ENCODE measurements at regions not wholly inside any gene's neighbourhood (a gene's known extent, or its start where the extent isn't known, plus 50 kb on each side); places are given as distances from the start of the nearest gene placed in this dataset.

GRCh38 chr16:82567175-82567574 is 59.6 kb upstream of the CDH13 start:
- DNase-seq = no peak

GRCh38 chr16:82563401-82563800 is 63.4 kb upstream of the CDH13 start:
- no peak for DNase-seq

DNA sequence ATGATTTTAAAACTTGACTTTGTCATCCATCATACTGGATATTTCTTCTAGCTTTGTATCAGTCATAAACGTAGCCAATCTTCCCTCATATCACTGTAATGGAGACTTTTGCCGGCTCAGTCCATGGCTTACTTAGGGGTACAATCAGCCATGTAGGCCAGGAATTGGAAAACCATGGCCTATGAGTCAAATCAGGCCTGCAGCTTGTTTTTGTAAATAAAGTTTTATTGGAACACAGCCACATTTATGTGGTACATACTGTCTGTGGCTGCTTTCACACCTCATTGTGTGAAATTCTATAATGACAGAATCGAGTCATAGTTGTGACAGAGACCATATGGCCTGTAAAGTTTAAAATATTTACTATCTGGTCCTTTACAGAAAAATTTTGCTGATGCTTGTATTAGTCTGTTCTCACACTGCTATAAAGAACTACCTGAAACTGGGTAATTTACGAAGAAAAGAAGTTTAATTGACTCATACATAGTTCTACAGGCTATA is 64.5 kb upstream of the CDH13 start:
- no peak for DNase-seq

- DNase-seq = no peak
Measured at GRCh38 chr16:82560805-82561325, 65.9 kb upstream of the CDH13 start.

DNA sequence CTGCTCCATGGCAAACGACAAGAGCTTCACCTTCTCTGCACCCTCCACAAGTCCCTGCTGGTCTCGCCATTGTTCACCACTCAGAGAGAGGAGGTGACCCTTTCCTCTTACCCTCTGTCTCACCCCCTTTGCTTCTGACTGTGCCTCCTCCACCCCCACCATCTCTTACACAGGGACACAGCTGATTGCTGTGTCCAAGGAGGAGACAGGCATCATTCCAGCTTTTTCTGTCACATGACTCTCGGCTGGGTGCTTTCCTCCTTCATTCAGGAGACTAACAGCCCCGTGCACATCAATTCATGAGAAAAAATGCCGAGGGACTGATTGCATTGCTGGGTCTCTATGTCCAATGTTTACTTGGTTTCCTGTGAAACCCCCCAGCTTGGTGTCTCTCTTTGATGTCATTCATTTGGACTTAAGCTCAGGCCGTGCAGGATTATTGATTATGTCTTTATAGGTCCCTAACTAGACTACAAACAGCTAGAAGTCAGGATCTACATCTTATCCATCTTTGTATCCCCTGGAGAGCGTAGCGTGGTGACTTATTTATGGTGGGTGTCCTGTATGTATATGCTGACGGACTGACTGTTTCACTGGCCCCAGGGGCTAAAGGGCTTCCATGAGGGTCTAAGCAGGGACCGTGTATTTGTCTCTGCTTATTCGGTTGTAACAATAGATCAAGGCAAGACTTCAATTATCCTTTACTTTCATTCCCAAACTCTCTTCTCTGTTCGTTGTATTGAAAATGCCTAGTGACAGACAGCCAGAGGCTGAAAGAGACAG is 82.2 kb upstream of the CDH13 start:
- DNase-seq = no peak

GRCh38 chr16:82542714-82543113 is 84.1 kb upstream of the CDH13 start:
- DNase-seq = no peak

DNA sequence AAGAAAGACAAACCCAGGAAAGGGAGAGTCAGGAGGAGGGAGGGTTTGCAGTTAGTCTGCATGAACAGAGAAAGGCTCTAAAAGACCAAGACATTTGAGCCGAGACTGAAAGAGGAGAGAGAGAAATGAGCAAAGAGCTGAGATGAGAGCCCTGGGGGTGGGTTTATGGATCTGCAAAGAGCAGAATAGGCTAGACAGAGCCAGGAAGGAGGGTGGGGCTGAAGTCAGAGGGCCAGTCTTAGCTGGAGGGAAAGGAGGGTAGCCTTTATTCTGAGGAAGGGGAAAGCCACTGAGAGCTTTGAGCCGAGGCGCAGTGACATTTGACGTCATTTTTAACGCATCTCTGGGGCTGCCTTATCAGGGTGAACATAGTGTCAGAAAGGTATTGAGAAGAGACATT is 85.7 kb upstream of the CDH13 start:
- DNase-seq = no peak

- no peak for DNase-seq
Measured at GRCh38 chr16:82535764-82536163, 91.0 kb upstream of the CDH13 start.

GRCh38 chr16:82535262-82535661 is 91.5 kb upstream of the CDH13 start:
- DNase-seq = no peak

DNA sequence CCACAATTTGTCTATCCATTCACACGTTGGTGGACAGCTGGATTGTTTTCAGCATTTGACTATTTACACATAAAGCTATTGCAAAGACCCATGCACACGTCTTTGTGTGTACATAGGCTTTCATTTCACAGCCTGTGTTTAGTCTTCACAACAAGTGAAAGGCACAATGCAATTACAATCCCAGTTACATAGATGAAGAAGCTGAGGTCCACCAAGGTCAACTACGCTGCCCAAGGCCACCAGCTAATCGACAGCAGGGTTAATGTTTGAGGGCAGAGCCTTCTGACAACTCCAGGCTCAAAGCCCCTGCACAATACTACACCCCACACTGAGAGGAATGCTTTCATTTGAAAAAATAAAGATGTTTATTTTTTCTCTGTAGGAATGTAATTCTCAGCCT is 93.6 kb upstream of the CDH13 start:
- DNase-seq = no peak

- no peak for DNase-seq
Measured at GRCh38 chr16:82530883-82531282, 95.9 kb upstream of the CDH13 start.

- no peak for DNase-seq
Measured at GRCh38 chr16:82527101-82527500, 99.7 kb upstream of the CDH13 start.

GRCh38 chr16:82524976-82525375 is 101.8 kb upstream of the CDH13 start:
- DNase-seq = no peak

GRCh38 chr16:82523815-82524214 is 103.0 kb upstream of the CDH13 start:
- DNase-seq = no peak

DNA sequence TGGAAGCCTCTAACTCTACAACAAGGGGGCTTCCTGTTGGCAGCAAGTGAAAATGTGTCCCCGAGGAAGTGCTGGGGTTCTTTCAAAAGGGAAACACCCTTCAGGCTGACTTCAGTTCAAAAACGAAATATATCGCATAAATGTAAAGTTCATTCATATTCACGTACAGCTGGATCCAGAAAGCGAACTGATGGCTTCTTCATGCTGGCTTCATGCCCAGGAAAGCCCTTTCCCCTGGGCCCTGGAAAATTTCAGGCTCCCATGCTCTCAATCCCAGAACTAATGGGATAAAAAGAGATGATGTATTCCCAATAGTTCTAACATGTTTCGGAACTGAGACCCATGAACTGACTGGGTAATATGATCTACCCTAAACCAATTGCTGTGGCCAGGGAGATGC is 104.7 kb upstream of the CDH13 start:
- no peak for DNase-seq

- DNase-seq = no peak
Measured at GRCh38 chr16:82518811-82519210, 108.0 kb upstream of the CDH13 start.

DNA sequence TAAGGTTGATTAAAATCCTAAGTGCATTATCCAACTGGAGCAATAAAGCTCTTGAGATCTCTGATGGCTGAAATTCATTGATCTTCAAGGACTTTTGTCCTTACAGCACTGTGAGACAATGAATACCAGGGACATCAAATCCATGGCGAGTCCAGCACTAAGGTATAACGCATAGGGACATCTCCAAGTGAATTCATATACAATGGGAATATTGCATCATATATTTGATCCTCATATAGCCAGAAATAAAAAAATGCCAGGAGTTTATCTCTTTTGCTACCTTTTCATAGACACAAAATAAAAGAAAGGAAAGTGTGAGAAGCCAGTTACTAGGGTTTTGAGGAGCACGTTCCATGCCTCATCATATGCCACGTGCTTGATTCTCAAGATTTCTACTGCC is 112.5 kb upstream of the CDH13 start:
- no peak for DNase-seq

DNA sequence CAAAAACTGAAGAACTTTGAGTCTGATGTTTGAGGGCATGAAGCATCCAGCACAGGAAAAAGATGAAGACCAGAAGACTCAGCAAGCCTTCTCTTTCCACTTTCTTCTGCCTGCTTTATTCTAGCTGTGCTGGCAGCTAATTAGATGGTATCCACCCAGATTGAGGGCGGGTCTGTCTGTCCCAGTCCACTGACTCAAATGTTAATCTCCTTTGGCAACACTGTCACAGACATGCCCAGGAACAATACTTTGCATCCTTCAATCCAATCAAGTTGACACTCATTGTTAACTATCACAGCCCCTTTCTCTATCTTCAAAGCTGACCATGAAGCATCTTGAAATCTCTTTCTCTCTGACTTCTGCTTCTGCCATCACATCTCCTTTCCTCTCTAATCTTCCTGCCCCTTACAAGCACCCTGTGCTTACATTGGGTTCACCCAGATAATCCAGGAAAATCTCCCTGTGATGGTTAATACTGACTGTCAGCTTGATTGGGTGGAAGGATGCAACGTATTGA is 115.9 kb upstream of the CDH13 start:
- no peak for DNase-seq

DNA sequence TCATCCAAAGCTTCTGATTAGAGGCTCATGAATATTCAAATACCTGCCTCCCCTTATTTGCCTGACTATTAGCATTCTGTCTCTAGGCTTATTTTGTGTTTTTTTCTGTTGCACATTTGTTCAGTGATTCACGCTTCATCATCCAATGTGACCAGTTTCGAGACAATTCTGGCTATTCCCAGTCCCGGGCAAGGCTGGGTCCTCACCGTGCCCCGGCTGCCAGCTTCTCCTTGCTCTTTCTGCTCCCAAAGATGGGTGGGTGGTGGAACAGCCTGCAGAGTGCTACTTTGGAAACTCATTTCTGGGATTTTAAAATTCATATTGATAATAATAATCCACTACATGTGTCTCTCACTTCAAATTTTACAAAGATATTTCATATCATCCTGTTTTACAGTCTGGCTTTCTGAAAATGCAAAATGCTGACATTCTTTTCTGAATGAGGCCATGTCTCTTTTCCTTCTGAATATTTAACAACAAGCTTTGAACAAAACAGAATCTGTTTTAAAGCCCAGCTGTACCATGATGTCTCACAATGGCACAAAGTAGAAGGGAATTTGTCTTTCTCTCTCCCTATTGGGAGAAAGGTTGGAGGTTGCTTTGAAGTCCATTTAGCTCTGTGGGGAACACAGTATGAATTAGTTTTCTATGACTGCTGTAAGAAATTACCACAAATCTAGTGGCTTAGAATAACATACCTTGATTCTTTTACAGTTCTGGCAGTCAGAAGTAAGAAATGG is 116.9 kb upstream of the CDH13 start:
- no peak for DNase-seq

DNA sequence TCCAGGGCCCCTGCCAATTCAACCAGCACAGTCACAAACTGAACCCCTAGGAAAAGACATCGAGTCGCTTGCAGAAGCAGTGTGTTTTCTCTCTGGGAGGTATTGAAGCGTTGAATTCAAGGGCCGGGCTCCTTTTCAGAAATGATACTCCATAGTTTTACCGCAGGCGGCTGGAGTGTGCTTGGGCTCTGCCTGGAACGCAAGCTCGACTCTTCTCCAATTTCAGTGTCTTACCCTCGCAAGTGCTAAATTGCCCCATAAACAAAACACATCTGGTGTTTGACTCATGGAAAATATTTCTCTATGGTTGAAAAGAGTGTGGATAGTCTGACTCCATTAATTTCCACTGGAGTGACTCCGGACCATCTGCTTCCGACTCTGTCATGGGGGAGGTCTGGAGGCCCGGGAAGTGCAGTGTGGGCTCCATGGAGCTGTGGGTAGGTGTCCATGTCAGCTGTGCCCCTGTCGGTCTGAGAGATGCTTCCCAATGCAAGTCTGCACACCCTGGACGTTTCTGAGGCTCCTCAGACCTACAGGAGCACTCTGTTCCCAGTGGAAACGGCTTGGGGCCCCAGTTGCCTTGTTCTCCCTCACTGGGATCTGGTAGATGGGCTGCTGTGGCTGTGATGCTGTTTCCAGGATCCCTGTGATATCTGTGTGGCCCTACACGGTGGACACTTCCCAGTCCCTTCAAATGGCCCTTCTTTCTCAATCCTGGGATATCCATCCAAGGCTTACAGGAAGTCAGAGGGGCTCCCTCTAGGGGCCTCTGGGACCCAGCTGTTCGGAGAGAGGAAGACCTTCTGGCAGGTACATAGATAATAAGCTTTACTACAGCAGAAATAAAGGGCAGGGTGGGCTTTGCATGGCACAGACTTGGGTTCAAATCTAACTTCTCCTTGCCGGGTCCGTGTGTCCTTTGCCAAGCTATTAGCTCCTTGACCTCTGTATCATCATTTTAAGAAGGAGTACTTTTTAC is 119.8 kb upstream of the CDH13 start:
- no peak for DNase-seq

DNA sequence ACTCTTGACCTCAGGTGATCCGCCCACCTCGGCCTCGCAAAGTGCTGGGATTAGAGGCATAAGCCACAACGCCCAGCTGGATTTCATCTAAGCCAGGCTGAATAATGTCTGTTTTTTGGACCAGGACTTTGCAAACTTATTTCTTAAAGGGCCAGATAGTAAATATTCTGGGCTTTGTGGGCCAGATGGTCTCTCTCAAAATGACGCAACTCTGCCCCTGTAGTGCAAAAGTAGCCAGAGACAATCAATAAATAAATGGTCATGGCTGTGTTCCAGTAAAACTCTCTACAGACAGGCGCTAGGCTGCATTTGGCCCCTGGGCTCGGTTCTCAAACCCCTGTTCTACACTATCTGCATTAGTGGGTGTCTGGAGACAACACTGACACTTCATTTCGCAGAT is 121.9 kb upstream of the CDH13 start:
- DNase-seq = no peak

DNA sequence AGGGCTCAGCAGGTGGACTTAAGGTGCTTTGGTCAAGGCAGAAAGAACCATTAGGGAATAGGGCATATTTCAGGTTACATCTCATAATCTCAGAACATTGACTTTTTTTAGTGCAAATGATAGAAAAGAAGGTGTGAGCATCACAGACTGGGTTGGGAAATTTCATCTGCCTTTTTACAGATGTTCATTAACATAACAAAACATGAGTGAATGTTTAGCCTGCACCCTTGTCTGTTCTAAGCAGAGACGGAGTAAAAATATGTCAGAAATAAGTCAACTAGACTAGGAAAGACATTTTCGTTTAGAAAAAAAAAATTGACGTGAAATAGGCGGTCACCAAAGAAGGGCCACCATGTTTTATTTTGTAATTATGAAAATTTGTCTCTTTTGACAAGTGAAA is 127.5 kb upstream of the CDH13 start:
- no peak for DNase-seq

- DNase-seq = no peak
Measured at GRCh38 chr16:82497139-82497538, 129.6 kb upstream of the CDH13 start.
